Gastrocnemius medialis (tissue), 4 donors: ENCODE measurements at regions not wholly inside any gene's neighbourhood (a gene's known extent, or its start where the extent isn't known, plus 50 kb on each side); places are given as distances from the start of the nearest gene placed in this dataset.

ENCODE experiments used
- ATAC-seq, 2 donors: fragments of 150-250 bp; one replicate each; pipeline ENCODE4 v1.9.1; 2016
- DNase-seq, 2 donors: peaks; one replicate each; pipeline ENCODE4 v3.0.0-alpha.2; 2019
- H3K27ac ChIP-seq, 4 donors: fragments of 200-600 bp; sonication (generic); 1 replicate in 1 of 4; 2 replicates in 3 of 4; pipeline ENCODE4 v1.5.1; 2016 to 2018; ENCODE audit warnings: mild to moderate bottlenecking in 2 of 4, moderate library complexity in 1 of 4
- H3K27me3 ChIP-seq, 3 donors: fragments of 200-600 bp; sonication (generic) in 2 of 3; 1 replicate in 1 of 3; 2 replicates in 2 of 3; pipeline versions ENCODE4 v1.5.1 to v1.6.0; 2016 to 2019; ENCODE audit warnings: mild to moderate bottlenecking in 1 of 3, moderate library complexity in 1 of 3
- H3K36me3 ChIP-seq, 2 donors: fragments of 200-600 bp; sonication (generic) in 1 of 2; one replicate each; pipeline ENCODE4 v1.5.1; 2017 to 2018
- H3K4me1 ChIP-seq, 2 donors: fragments of 200-600 bp; sonication (generic) in 1 of 2; one replicate each; pipeline ENCODE4 v1.5.1; 2016 to 2017; ENCODE audit warnings: mild to moderate bottlenecking in 2 of 2
- H3K4me3 ChIP-seq, 4 donors: fragments of 200-600 bp; sonication (generic) in 3 of 4; 1 replicate in 1 of 4; 2 replicates in 3 of 4; pipeline ENCODE4 v1.5.1; 2016 to 2019; ENCODE audit warnings: mild to moderate bottlenecking in 2 of 4
- H3K9me3 ChIP-seq, 3 donors: fragments of 200-600 bp; sonication (generic) in 2 of 3; 1 replicate in 1 of 3; 2 replicates in 2 of 3; pipeline ENCODE4 v1.5.1; 2016 to 2019
- POLR2A ChIP-seq, 2 donors: fragments of 450-650 bp; IDR thresholded peaks; one replicate each; pipeline ENCODE4 v1.6.1; 2017; ENCODE audit warnings: antibody characterized with exemption in 2 of 2, mild to moderate bottlenecking in 2 of 2, moderate library complexity in 2 of 2
- in situ Hi-C, 4 donors: fragments of 200-750 bp; cut with MboI; loops; one replicate each; pipeline versions ENCODE4 v1.15.0 to v1.8.0; 2017; ENCODE audit warnings: low sequenced_read_pairs in 4 of 4
- intact Hi-C: fragments of 100-400 bp; cut with DNase I; formaldehyde crosslinking; loops from one replicate; pipeline ENCODE4 v1.15.1; 2023; ENCODE audit warnings: low total_unique reads
- TF ChIP-seq, protein P1 (sequence below), 5 experiments: fragments of 450-650 bp in 3 of 5; fragments of 200-600 bp in 2 of 5; sonication (generic) in 2 of 5; IDR thresholded peaks in 4 of 5; conservative IDR thresholded peaks in 1 of 5; 1 replicate in 4 of 5; 2 replicates in 1 of 5; pipeline ENCODE4 v1.5.1; 2016 to 2019; ENCODE audit warnings: antibody characterized with exemption in 5 of 5, mild to moderate bottlenecking in 3 of 5, moderate library complexity in 3 of 5

GRCh38 chr7:93040355-93040754 lies 77.4 kb downstream of the SAMD9 start:
- Histone ChIP-seq H3K9me3 (no peaks in the 10 kb centered on the region), H3K27ac (no peak overlapping the region), H3K4me3 (no peak overlapping the region), H3K27me3 (no peaks in the 10 kb centered on the region), H3K4me1 (no peaks in the 10 kb centered on the region), H3K36me3 (no peaks in the 10 kb centered on the region)
- ATAC-seq (no peak), DNase-seq (no peak)
- intact Hi-C loops (no loop called here), in situ Hi-C loops (no loop called here)
- TF ChIP-seq, protein P1, sequence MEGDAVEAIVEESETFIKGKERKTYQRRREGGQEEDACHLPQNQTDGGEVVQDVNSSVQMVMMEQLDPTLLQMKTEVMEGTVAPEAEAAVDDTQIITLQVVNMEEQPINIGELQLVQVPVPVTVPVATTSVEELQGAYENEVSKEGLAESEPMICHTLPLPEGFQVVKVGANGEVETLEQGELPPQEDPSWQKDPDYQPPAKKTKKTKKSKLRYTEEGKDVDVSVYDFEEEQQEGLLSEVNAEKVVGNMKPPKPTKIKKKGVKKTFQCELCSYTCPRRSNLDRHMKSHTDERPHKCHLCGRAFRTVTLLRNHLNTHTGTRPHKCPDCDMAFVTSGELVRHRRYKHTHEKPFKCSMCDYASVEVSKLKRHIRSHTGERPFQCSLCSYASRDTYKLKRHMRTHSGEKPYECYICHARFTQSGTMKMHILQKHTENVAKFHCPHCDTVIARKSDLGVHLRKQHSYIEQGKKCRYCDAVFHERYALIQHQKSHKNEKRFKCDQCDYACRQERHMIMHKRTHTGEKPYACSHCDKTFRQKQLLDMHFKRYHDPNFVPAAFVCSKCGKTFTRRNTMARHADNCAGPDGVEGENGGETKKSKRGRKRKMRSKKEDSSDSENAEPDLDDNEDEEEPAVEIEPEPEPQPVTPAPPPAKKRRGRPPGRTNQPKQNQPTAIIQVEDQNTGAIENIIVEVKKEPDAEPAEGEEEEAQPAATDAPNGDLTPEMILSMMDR (IDR thresholded peaks at IDR 0.05 in 4 of 5, conservative IDR thresholded peaks at IDR 0.05 in 1 of 5): no peak
- TF ChIP-seq POLR2A (IDR thresholded peaks at IDR 0.05): no peak

- in situ Hi-C loops: no loop called here
- Histone ChIP-seq H3K4me3 (no peak overlapping the region), H3K27ac (no peak overlapping the region), H3K9me3 (no peaks in the 10 kb centered on the region), H3K36me3 (no peaks in the 10 kb centered on the region), H3K27me3 (no peaks in the 10 kb centered on the region), H3K4me1 (no peaks in the 10 kb centered on the region)
- intact Hi-C loops: no loop called here
- DNase-seq (no peak), ATAC-seq (no peak)
- TF ChIP-seq, protein P1 (IDR thresholded peaks at IDR 0.05 in 4 of 5, conservative IDR thresholded peaks at IDR 0.05 in 1 of 5): no peak
- no peak for TF ChIP-seq POLR2A (IDR thresholded peaks at IDR 0.05)
Observed at GRCh38 chr7:93039786-93040185, 78.0 kb downstream of the SAMD9 start.

GRCh38 chr7:93039282-93039681 lies 78.5 kb downstream of the SAMD9 start:
- Histone ChIP-seq H3K4me1 (no peaks in the 10 kb centered on the region), H3K27me3 (no peaks in the 10 kb centered on the region), H3K4me3 (no peak overlapping the region), H3K36me3 (no peaks in the 10 kb centered on the region), H3K9me3 (no peaks in the 10 kb centered on the region), H3K27ac (no peak overlapping the region)
- in situ Hi-C loops: no loop called here
- intact Hi-C loops: no loop called here
- no peak for ATAC-seq
- TF ChIP-seq, protein P1 (IDR thresholded peaks at IDR 0.05 in 4 of 5, conservative IDR thresholded peaks at IDR 0.05 in 1 of 5): no peak
- TF ChIP-seq POLR2A (IDR thresholded peaks at IDR 0.05): no peak
- DNase-seq: no peak

- TF ChIP-seq, protein P1 (IDR thresholded peaks at IDR 0.05 in 4 of 5, conservative IDR thresholded peaks at IDR 0.05 in 1 of 5): no peak
- TF ChIP-seq POLR2A (IDR thresholded peaks at IDR 0.05): no peak
Observed at GRCh38 chr7:93036807-93037206, 81.0 kb downstream of the SAMD9 start.

GRCh38 chr7:93036149-93036640 lies 81.6 kb downstream of the SAMD9 start:
- Histone ChIP-seq H3K4me3 (no peak overlapping the region), H3K27ac (no peak overlapping the region), H3K36me3 (no peaks in the 10 kb centered on the region), H3K27me3 (no peaks in the 10 kb centered on the region), H3K4me1 (no peaks in the 10 kb centered on the region), H3K9me3 (no peaks in the 10 kb centered on the region)
- ATAC-seq (no peak), DNase-seq (no peak)
- intact Hi-C loops (no loop called here), in situ Hi-C loops (no loop called here)
- TF ChIP-seq POLR2A (IDR thresholded peaks at IDR 0.05): no peak
- TF ChIP-seq, protein P1 (IDR thresholded peaks at IDR 0.05 in 4 of 5, conservative IDR thresholded peaks at IDR 0.05 in 1 of 5): no peak

More at GRCh38 chr7:93036807-93037206, 81.0 kb downstream of the SAMD9 start:
- Histone ChIP-seq H3K27ac (no peak overlapping the region), H3K4me1 (no peaks in the 10 kb centered on the region), H3K36me3 (no peaks in the 10 kb centered on the region), H3K4me3 (no peak overlapping the region), H3K27me3 (no peaks in the 10 kb centered on the region), H3K9me3 (no peaks in the 10 kb centered on the region)
- in situ Hi-C loops: no loop called here
- intact Hi-C loops: no loop called here
- no peak for DNase-seq
- ATAC-seq: no peak
